ENCODE measurements at regions not wholly inside any gene's neighbourhood (a gene's known extent, or its start where the extent isn't known, plus 50 kb on each side); places are given as distances from the start of the nearest gene placed in this dataset.

DNA sequence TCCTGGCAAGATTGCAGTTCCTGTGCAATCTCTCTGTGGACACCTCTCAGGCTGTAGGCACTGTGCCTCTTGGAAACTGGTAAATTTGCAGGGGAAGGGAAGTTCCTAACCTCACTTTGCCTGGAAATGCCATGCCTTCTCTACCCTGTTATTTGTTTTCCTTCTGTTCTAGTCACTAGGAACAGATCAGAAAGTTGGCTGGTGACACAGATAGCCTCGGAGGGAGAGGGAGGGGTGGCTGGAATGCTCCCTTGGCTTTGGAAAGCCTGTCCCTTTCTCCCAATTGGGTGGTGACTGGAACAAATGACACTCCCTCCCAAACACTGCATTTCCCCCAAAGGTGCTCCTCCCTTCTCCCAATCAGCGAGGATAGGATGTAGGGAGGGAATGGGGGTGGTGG is 131.5 kb upstream of the F13A1 start:
- TF ChIP-seq, protein P1, sequence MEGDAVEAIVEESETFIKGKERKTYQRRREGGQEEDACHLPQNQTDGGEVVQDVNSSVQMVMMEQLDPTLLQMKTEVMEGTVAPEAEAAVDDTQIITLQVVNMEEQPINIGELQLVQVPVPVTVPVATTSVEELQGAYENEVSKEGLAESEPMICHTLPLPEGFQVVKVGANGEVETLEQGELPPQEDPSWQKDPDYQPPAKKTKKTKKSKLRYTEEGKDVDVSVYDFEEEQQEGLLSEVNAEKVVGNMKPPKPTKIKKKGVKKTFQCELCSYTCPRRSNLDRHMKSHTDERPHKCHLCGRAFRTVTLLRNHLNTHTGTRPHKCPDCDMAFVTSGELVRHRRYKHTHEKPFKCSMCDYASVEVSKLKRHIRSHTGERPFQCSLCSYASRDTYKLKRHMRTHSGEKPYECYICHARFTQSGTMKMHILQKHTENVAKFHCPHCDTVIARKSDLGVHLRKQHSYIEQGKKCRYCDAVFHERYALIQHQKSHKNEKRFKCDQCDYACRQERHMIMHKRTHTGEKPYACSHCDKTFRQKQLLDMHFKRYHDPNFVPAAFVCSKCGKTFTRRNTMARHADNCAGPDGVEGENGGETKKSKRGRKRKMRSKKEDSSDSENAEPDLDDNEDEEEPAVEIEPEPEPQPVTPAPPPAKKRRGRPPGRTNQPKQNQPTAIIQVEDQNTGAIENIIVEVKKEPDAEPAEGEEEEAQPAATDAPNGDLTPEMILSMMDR (IDR thresholded peaks at IDR 0.05): no peak
- no peak for TF ChIP-seq EZH2 (IDR thresholded peaks at IDR 0.05; ENCODE audit: borderline replicate concordance, insufficient read depth, low read depth, low read length, poor library complexity, severe bottlenecking)
